DOHH2 (cell line): ENCODE measurements at regions not wholly inside any gene's neighbourhood (a gene's known extent, or its start where the extent isn't known, plus 50 kb on each side); places are given as distances from the start of the nearest gene placed in this dataset.

Source experiments
- H3F3A ChIP-seq: fragments of 200-600 bp; sonication (generic), shearing (Covaris generic); 2 replicates; pipeline ENCODE4 v1.6.0; 2016; ENCODE audit warnings: antibody characterized with exemption, mild to moderate bottlenecking; ENCODE audit not compliant: control insufficient read depth, insufficient read depth
- H3K27ac ChIP-seq: fragments of 200-600 bp; sonication (generic); 2 replicates; pipeline ENCODE4 v1.5.1; 2014; ENCODE audit warnings: low read depth, mild to moderate bottlenecking, low read length, moderate library complexity
- H3K27me3 ChIP-seq: fragments of 200-600 bp; sonication (generic); 2 replicates; pipeline ENCODE4 v1.6.1; 2014; ENCODE audit warnings: mild to moderate bottlenecking, low read length, mixed read lengths; ENCODE audit not compliant: control insufficient read depth
- H3K36me3 ChIP-seq: fragments of 200-600 bp; sonication (generic); 2 replicates; pipeline ENCODE4 v1.6.1; 2014; ENCODE audit warnings: mild to moderate bottlenecking, low read length, moderate library complexity, mixed read lengths; ENCODE audit not compliant: control insufficient read depth
- H3K4me1 ChIP-seq: fragments of 200-600 bp; sonication (generic); 2 replicates; pipeline ENCODE4 v1.6.1; 2014; ENCODE audit warnings: mild to moderate bottlenecking, low read length, mixed read lengths; ENCODE audit not compliant: control insufficient read depth
- H3K4me2 ChIP-seq: fragments of 200-600 bp; sonication (generic); 2 replicates; pipeline ENCODE4 v1.6.0; 2014; ENCODE audit warnings: mild to moderate bottlenecking, low read length, moderate library complexity
- H3K4me3 ChIP-seq: fragments of 200-600 bp; sonication (generic); 2 replicates; pipeline ENCODE4 v1.5.1; 2014; ENCODE audit warnings: mild to moderate bottlenecking, low read length, mixed read lengths
- H3K79me2 ChIP-seq: fragments of 200-600 bp; sonication (generic); 2 replicates; pipeline ENCODE4 v1.6.1; 2014; ENCODE audit warnings: mild to moderate bottlenecking, low read length, mixed read lengths; ENCODE audit not compliant: control insufficient read depth
- H3K9me2 ChIP-seq: fragments of 200-600 bp; sonication (generic); replicated peaks from 2 replicates; pipeline ENCODE4 v1.6.1; 2014; ENCODE audit warnings: mild to moderate bottlenecking, low read length, mixed read lengths; ENCODE audit not compliant: control insufficient read depth
- H3K9me3 ChIP-seq: fragments of 200-600 bp; sonication (generic); 2 replicates; pipeline ENCODE4 v1.6.1; 2014; ENCODE audit warnings: antibody characterized with exemption, low read length, mixed read lengths; ENCODE audit not compliant: control insufficient read depth, insufficient read depth
- H4K20me1 ChIP-seq: fragments of 200-600 bp; sonication (generic); 2 replicates; pipeline ENCODE4 v1.6.0; 2014; ENCODE audit warnings: low read depth, mild to moderate bottlenecking, antibody characterized with exemption, low read length, moderate library complexity; ENCODE audit not compliant: control insufficient read depth, insufficient read depth
- CTCF ChIP-seq: fragments of 200-600 bp; sonication (generic); IDR thresholded peaks from one replicate; pipeline ENCODE4 v1.5.1; 2014; ENCODE audit warnings: antibody characterized with exemption, mild to moderate bottlenecking, low read depth, low read length; ENCODE audit not compliant: poor library complexity, severe bottlenecking
- EZH2phosphoT487 ChIP-seq: fragments of 200-600 bp; sonication (generic); IDR thresholded peaks from 2 replicates; pipeline ENCODE4 v1.6.1; 2017; ENCODE audit warnings: borderline replicate concordance, mild to moderate bottlenecking, antibody characterized with exemption, low read length, moderate library complexity, mixed read lengths

- Histone ChIP-seq H3K9me2 (no peaks in the 10 kb centered on the region), H4K20me1 (no peaks in the 10 kb centered on the region), H3K4me2 (no peak overlapping the region), H3K4me3 (no peak overlapping the region), H3K79me2 (no peaks in the 10 kb centered on the region), H3K36me3 (no peaks in the 10 kb centered on the region), H3K4me1 (no peaks in the 10 kb centered on the region), H3K27me3 (no peaks in the 10 kb centered on the region), H3K9me3 (peaks cover 5% of the 10 kb centered on the region; the same call in 1 of the 2 replicates), H3F3A (no peaks in the 10 kb centered on the region), H3K27ac (no peak overlapping the region)
- TF ChIP-seq EZH2phosphoT487 (no peak), CTCF (no peak)
Measured at GRCh38 chr1:115564201-115564600, 77.6 kb upstream of the VANGL1 start.

GRCh38 chr1:115560027-115560426, 81.7 kb upstream of the VANGL1 start:
- no peaks in the 10 kb centered on the region for H3K9me2 ChIP-seq
- H4K20me1 ChIP-seq = no peaks in the 10 kb centered on the region
- TF ChIP-seq CTCF = no peak
- TF ChIP-seq EZH2phosphoT487 = no peak
- H3K36me3 ChIP-seq = no peaks in the 10 kb centered on the region
- no peaks in the 10 kb centered on the region for H3K9me3 ChIP-seq
- no peak overlapping the region for H3K4me2 ChIP-seq
- no peaks in the 10 kb centered on the region for H3K4me1 ChIP-seq
- no peaks in the 10 kb centered on the region for H3K27me3 ChIP-seq
- no peaks in the 10 kb centered on the region for H3F3A ChIP-seq
- no peak overlapping the region for H3K4me3 ChIP-seq
- H3K27ac ChIP-seq = no peak overlapping the region
- no peaks in the 10 kb centered on the region for H3K79me2 ChIP-seq

GRCh38 chr1:115558275-115558674, 83.5 kb upstream of the VANGL1 start:
- no peak overlapping the region for H3K4me2 ChIP-seq
- H3K27me3 ChIP-seq = no peaks in the 10 kb centered on the region
- no peaks in the 10 kb centered on the region for H3K79me2 ChIP-seq
- no peaks in the 10 kb centered on the region for H3K4me1 ChIP-seq
- H4K20me1 ChIP-seq = no peaks in the 10 kb centered on the region
- H3K36me3 ChIP-seq = no peaks in the 10 kb centered on the region
- TF ChIP-seq CTCF (no peak), EZH2phosphoT487 (no peak)
- H3K9me2 ChIP-seq = no peaks in the 10 kb centered on the region
- no peaks in the 10 kb centered on the region for H3K9me3 ChIP-seq
- no peak overlapping the region for H3K27ac ChIP-seq
- H3F3A ChIP-seq = no peaks in the 10 kb centered on the region
- no peak overlapping the region for H3K4me3 ChIP-seq

- TF ChIP-seq EZH2phosphoT487 (no peak), CTCF (no peak)
- Histone ChIP-seq H3F3A (no peaks in the 10 kb centered on the region), H3K27me3 (no peaks in the 10 kb centered on the region), H3K4me1 (no peaks in the 10 kb centered on the region), H3K9me3 (no peaks in the 10 kb centered on the region), H3K79me2 (no peaks in the 10 kb centered on the region), H3K4me2 (no peak overlapping the region), H3K36me3 (no peaks in the 10 kb centered on the region), H3K4me3 (no peak overlapping the region), H3K9me2 (no peaks in the 10 kb centered on the region), H4K20me1 (no peaks in the 10 kb centered on the region), H3K27ac (no peak overlapping the region)
Measured at GRCh38 chr1:115557715-115558114, 84.1 kb upstream of the VANGL1 start.
